Esophagus muscularis mucosa (tissue), 4 donors: ENCODE measurements at regions not wholly inside any gene's neighbourhood (a gene's known extent, or its start where the extent isn't known, plus 50 kb on each side); places are given as distances from the start of the nearest gene placed in this dataset.
"Not testable (repeated sequence)": the region's sequence is repeated elsewhere in the genome, so short reads cannot be mapped to it uniquely, and the experiment has no call there.

Experiments used
- DNase-seq: peaks from one replicate; pipeline ENCODE4 v3.0.0-alpha.2; 2017; ENCODE audit errors: extremely low spot score
- H3K27ac ChIP-seq, 4 donors: fragments of 200-600 bp; sonication (generic); replicated peaks in 1 of 4; 1 replicate in 3 of 4; 2 replicates in 1 of 4; pipeline ENCODE4 v1.5.1; 2016 to 2019; ENCODE audit warnings: mild to moderate bottlenecking in 1 of 4
- H3K27me3 ChIP-seq, 4 donors: fragments of 200-600 bp; sonication (generic); one replicate each; pipeline versions ENCODE4 v1.5.1 to v1.6.0; 2016 to 2019
- H3K36me3 ChIP-seq, 4 donors: fragments of 200-600 bp; sonication (generic); one replicate each; pipeline ENCODE4 v1.5.1; 2016 to 2019
- H3K4me1 ChIP-seq, 4 donors: fragments of 200-600 bp; sonication (generic); one replicate each; pipeline ENCODE4 v1.5.1; 2016 to 2019
- H3K4me3 ChIP-seq, 4 donors: fragments of 200-600 bp; sonication (generic); 1 replicate in 2 of 4; 2 replicates in 2 of 4; pipeline ENCODE4 v1.5.1; 2016 to 2019; ENCODE audit warnings: mild to moderate bottlenecking in 4 of 4, moderate library complexity in 1 of 4
- H3K9me3 ChIP-seq, 4 donors: fragments of 200-600 bp; sonication (generic); 1 replicate in 3 of 4; 2 replicates in 1 of 4; pipeline ENCODE4 v1.5.1; 2016 to 2019
- EP300 ChIP-seq: sonication (generic); formaldehyde crosslinking; IDR thresholded peaks from one replicate; pipeline ENCODE4 v1.6.1; 2017; ENCODE audit warnings: antibody characterized with exemption
- POLR2A ChIP-seq: fragments of 450-650 bp; IDR thresholded peaks from one replicate; pipeline ENCODE4 v1.6.1; 2017; ENCODE audit warnings: antibody characterized with exemption, moderate library complexity, mild to moderate bottlenecking, low read depth
- POLR2AphosphoS5 ChIP-seq, 2 donors: sonication (generic); formaldehyde crosslinking; IDR thresholded peaks; one replicate each; pipeline ENCODE4 v1.6.1; 2017; ENCODE audit warnings: antibody characterized with exemption in 2 of 2
- WGBS: methylation state at CpG from one replicate; pipeline ENCODE4 v1.1.5; 2018; 5-methylcytosine and 5-hydroxymethylcytosine counted together
- intact Hi-C: fragments of 100-400 bp; cut with DNase I; formaldehyde crosslinking; loops from one replicate; pipeline ENCODE4 v1.15.1; 2023
- TF ChIP-seq, protein P1 (sequence below), 3 experiments: fragments of 200-600 bp in 2 of 3; fragments of 450-650 bp in 1 of 3; sonication (generic) in 2 of 3; IDR thresholded peaks; one replicate each; pipeline ENCODE4 v1.5.1; 2017 to 2019; ENCODE audit warnings: antibody characterized with exemption in 3 of 3, mild to moderate bottlenecking in 2 of 3, moderate library complexity in 1 of 3

DNA sequence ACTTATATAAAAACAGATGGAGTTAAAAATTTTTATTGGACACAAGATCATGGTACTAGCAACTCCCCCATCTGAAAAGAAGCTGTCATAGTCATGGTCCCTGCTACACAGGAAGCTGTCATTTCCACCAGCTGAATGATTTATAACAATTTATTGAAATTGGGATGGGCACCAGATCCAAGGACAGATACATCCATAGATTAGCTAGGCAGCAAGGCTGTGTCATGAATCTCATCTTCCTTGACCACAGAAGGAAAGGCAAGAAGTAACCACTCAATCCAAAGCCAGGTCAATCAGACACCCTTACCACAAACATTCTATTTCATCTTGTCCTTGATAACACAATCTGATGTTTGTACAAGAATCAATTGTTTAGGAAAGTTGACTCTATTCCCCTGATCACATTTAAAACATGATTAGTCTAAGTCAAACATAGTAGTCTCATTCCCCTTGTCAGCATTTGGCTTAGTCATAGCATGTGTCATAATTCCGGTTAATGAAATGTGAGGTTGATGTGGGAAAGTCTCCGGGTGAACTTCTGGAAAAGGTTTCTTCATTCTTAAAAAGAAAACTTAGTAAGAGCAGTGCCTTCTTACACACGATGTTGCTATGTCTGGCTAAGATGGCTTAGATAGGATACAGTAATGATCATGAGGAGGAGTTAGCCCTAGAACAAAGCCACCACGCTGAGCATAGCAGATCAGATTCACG is 462.6 kb upstream of the PAPPA start:
- H3K4me1 ChIP-seq: no peaks in the 10 kb centered on the region
- DNase-seq: no peak
- TF ChIP-seq, protein P1, sequence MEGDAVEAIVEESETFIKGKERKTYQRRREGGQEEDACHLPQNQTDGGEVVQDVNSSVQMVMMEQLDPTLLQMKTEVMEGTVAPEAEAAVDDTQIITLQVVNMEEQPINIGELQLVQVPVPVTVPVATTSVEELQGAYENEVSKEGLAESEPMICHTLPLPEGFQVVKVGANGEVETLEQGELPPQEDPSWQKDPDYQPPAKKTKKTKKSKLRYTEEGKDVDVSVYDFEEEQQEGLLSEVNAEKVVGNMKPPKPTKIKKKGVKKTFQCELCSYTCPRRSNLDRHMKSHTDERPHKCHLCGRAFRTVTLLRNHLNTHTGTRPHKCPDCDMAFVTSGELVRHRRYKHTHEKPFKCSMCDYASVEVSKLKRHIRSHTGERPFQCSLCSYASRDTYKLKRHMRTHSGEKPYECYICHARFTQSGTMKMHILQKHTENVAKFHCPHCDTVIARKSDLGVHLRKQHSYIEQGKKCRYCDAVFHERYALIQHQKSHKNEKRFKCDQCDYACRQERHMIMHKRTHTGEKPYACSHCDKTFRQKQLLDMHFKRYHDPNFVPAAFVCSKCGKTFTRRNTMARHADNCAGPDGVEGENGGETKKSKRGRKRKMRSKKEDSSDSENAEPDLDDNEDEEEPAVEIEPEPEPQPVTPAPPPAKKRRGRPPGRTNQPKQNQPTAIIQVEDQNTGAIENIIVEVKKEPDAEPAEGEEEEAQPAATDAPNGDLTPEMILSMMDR (IDR thresholded peaks at IDR 0.05): no peak
- TF ChIP-seq POLR2A (no peak), POLR2AphosphoS5 (IDR thresholded peaks at IDR 0.05) (no peak), EP300 (no peak)
- intact Hi-C loops: no loop called here
- no peaks in the 10 kb centered on the region for H3K27me3 ChIP-seq
- 75% methylated on average over 5 of the region's 5 CpGs for WGBS
- H3K4me3 ChIP-seq: no peak overlapping the region
- no peaks in the 10 kb centered on the region for H3K9me3 ChIP-seq
- no peaks in the 10 kb centered on the region for H3K36me3 ChIP-seq
- H3K27ac ChIP-seq: no peak overlapping the region

DNA sequence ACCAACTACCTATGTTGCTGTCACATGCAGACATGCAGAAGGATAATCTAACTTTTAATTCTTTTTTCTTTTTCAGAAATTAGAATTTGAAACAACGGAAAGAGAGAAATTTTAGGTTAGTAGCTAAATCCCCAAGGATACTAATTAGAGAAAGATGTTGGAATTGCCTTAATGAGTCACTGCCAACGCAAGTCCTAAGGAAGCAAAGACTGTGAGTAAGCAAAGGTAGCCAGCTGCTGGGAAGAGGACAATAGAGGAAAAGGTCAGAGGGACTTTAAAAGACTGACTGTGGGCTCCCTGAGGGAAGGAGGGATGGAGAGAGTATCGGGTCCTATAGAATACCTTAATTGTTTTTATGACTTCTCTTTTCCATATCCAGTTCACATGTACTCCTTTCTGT is 461.9 kb upstream of the PAPPA start:
- TF ChIP-seq EP300: no peak
- TF ChIP-seq POLR2AphosphoS5 (IDR thresholded peaks at IDR 0.05): no peak
- TF ChIP-seq, protein P1 (IDR thresholded peaks at IDR 0.05): no peak
- Histone ChIP-seq H3K27me3 (no peaks in the 10 kb centered on the region), H3K36me3 (no peaks in the 10 kb centered on the region), H3K9me3 (no peaks in the 10 kb centered on the region), H3K4me1 (no peaks in the 10 kb centered on the region), H3K4me3 (no peak overlapping the region), H3K27ac (no peak overlapping the region)
- WGBS: 76% methylated on average over 3 of the region's 3 CpGs
- no peak for DNase-seq
- intact Hi-C loops: no loop called here

DNA sequence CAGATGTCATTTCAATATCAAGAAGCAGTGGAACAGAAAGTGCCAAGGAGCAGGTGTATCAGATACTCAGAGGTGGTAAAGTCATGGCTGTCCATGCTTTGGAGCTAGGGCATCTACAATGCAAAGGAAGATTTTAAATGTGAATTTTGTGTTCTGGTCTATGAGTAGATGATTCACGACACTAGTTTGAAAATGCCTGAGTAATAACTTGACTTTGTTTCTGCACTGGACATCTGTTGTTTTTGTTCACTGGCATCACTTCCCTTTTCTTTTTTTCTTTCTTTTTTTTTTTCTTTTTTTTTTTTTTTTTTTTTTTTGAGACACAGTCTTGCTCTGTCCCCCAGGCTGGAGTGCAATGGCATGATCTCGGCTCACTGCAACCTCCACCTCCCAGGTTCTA is 460.7 kb upstream of the PAPPA start:
- H3K27ac ChIP-seq, H3K4me3 ChIP-seq, intact Hi-C loops, H3K4me1 ChIP-seq, DNase-seq, H3K9me3 ChIP-seq, H3K36me3 ChIP-seq, H3K27me3 ChIP-seq: not testable (repeated sequence)
- WGBS: 78% methylated on average over 2 of the region's 2 CpGs

DNA sequence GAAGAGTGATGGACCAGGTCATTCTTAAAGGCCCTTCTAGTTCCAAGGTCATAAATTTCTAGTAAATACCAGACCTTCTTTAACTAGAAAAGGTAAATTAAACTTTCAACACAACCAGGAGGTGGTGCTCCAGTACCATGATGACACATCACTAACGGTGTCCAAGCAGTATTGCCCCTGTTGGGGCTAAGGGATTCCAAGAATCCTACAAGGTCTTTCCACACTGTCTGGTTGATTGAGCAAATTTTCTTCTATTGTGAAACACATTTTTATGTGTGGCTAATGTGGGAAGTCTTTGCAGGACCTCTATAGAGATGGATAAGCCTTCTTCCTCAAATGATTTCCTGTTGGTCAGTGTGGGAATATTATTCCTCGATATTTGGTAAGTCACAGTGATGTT is 459.6 kb upstream of the PAPPA start:
- H3K4me1 ChIP-seq: no peaks in the 10 kb centered on the region
- no peak overlapping the region for H3K27ac ChIP-seq
- no peaks in the 10 kb centered on the region for H3K9me3 ChIP-seq
- no peaks in the 10 kb centered on the region for H3K27me3 ChIP-seq
- intact Hi-C loops: no loop called here
- H3K4me3 ChIP-seq: no peak overlapping the region
- WGBS: 40% methylated on average over 2 of the region's 2 CpGs
- DNase-seq: no peak
- TF ChIP-seq EP300 (no peak), POLR2A (no peak), POLR2AphosphoS5 (IDR thresholded peaks at IDR 0.05) (no peak)
- TF ChIP-seq, protein P1 (IDR thresholded peaks at IDR 0.05): no peak
- no peaks in the 10 kb centered on the region for H3K36me3 ChIP-seq

DNA sequence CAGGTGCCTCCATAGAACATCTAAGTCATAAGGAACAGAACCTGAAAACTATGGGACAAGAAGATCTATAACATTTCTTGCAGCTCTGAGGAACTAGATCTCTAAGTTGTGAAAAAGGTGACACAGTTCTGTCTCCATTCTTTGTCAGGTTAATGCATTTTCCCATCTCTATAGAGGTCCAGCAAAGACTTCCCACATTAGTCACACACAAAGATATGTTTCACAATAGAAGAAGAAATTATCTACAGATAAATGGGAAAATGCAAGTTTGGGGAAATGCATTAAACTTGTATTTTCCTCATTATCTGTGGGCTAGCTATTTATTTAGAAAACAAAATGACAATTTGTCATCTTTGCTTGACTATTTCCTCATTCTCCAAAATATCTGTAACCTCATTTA is 458.6 kb upstream of the PAPPA start:
- Histone ChIP-seq H3K27me3 (no peaks in the 10 kb centered on the region), H3K27ac (no peak overlapping the region), H3K4me3 (no peak overlapping the region), H3K36me3 (no peaks in the 10 kb centered on the region), H3K4me1 (no peaks in the 10 kb centered on the region), H3K9me3 (no peaks in the 10 kb centered on the region)
- DNase-seq: no peak
- intact Hi-C loops: no loop called here
- TF ChIP-seq EP300 (no peak), POLR2A (no peak), POLR2AphosphoS5 (IDR thresholded peaks at IDR 0.05) (no peak)
- TF ChIP-seq, protein P1 (IDR thresholded peaks at IDR 0.05): no peak
